Left ventricle myocardium inferior (tissue), 1 donor: ENCODE measurements at regions not wholly inside any gene's neighbourhood (a gene's known extent, or its start where the extent isn't known, plus 50 kb on each side); places are given as distances from the start of the nearest gene placed in this dataset.

Source experiments
- DNase-seq: peaks from one replicate; pipeline ENCODE4 v3.0.0-alpha.2; 2020
- H3K27ac ChIP-seq: fragments of 200-600 bp; replicated peaks from 2 replicates; pipeline ENCODE4 v1.8.0; 2021
- H3K27me3 ChIP-seq: fragments of 200-600 bp; 2 replicates; pipeline ENCODE4 v1.8.0; 2021; ENCODE audit warnings: low read depth
- H3K36me3 ChIP-seq: fragments of 200-600 bp; 2 replicates; pipeline ENCODE4 v1.8.0; 2021
- H3K4me1 ChIP-seq: fragments of 200-600 bp; 2 replicates; pipeline ENCODE4 v1.8.0; 2021
- H3K4me3 ChIP-seq: fragments of 200-600 bp; 2 replicates; pipeline ENCODE4 v1.8.0; 2021; ENCODE audit warnings: mild to moderate bottlenecking, moderate library complexity
- H3K9me3 ChIP-seq: fragments of 200-600 bp; replicated peaks from 2 replicates; pipeline ENCODE4 v1.8.0; 2021
- CTCF ChIP-seq: fragments of 200-600 bp; IDR thresholded peaks from 2 replicates; pipeline ENCODE4 v1.8.0; 2021; ENCODE audit warnings: antibody characterized with exemption, mild to moderate bottlenecking, borderline replicate concordance
- intact Hi-C: fragments of 100-400 bp; cut with micrococcal nuclease; formaldehyde crosslinking; loops from one replicate; pipeline ENCODE4 v1.11.0; 2022
- donor health status: DM: no; HTN: yes; CAD: no; lungs with severe emphysema.

- no peak overlapping the region for H3K4me3 ChIP-seq
- no peaks in the 10 kb centered on the region for H3K36me3 ChIP-seq
- TF ChIP-seq CTCF = no peak
- H3K4me1 ChIP-seq = no peaks in the 10 kb centered on the region
- H3K27ac ChIP-seq = no peak overlapping the region
- intact Hi-C loops = no loop called here
- H3K27me3 ChIP-seq = peaks cover 80% of the 10 kb centered on the region
- H3K9me3 ChIP-seq = no peaks in the 10 kb centered on the region
- DNase-seq = no peak
These were observed 1430.0 kb downstream of the BRD1 start for GRCh38 chr22:48397531-48398180.

- no peak overlapping the region for H3K27ac ChIP-seq
- H3K36me3 ChIP-seq = no peaks in the 10 kb centered on the region
- intact Hi-C loops = no loop called here
- no peak for DNase-seq
- H3K27me3 ChIP-seq = peaks cover 80% of the 10 kb centered on the region
- H3K4me3 ChIP-seq = no peak overlapping the region
- H3K4me1 ChIP-seq = no peaks in the 10 kb centered on the region
- no peaks in the 10 kb centered on the region for H3K9me3 ChIP-seq
- no peak for TF ChIP-seq CTCF
These were observed 1430.7 kb downstream of the BRD1 start for GRCh38 chr22:48396785-48397530.

- no peak for TF ChIP-seq CTCF
- Histone ChIP-seq H3K27me3 (peaks cover 85% of the 10 kb centered on the region), H3K36me3 (no peaks in the 10 kb centered on the region), H3K4me1 (no peaks in the 10 kb centered on the region), H3K9me3 (no peaks in the 10 kb centered on the region), H3K27ac (no peak overlapping the region), H3K4me3 (no peak overlapping the region)
- DNase-seq = no peak
- intact Hi-C loops = no loop called here
These were observed 1431.4 kb downstream of the BRD1 start for GRCh38 chr22:48396091-48396784.

- DNase-seq = no peak
- no peak overlapping the region for H3K4me3 ChIP-seq
These were observed 1432.5 kb downstream of the BRD1 start for GRCh38 chr22:48395201-48395600.

More at GRCh38 chr22:48395201-48395600, 1432.5 kb downstream of the BRD1 start:
- peaks cover 87% of the 10 kb centered on the region for H3K27me3 ChIP-seq
- TF ChIP-seq CTCF = no peak
- no peaks in the 10 kb centered on the region for H3K4me1 ChIP-seq
- H3K9me3 ChIP-seq = no peaks in the 10 kb centered on the region
- intact Hi-C loops = no loop called here
- H3K27ac ChIP-seq = no peak overlapping the region
- H3K36me3 ChIP-seq = no peaks in the 10 kb centered on the region
